Parathyroid adenoma (tissue), 2 donors: ENCODE measurements at regions not wholly inside any gene's neighbourhood (a gene's known extent, or its start where the extent isn't known, plus 50 kb on each side); places are given as distances from the start of the nearest gene placed in this dataset.

Experiments used
- H2AFZ ChIP-seq: fragments of 300-600 bp; sonication (generic); one replicate; pipeline ENCODE4 v1.7.0; 2017; ENCODE audit warnings: antibody characterized with exemption, mild to moderate bottlenecking
- H3K27ac ChIP-seq: fragments of 300-600 bp; sonication (generic); one replicate; pipeline ENCODE4 v1.7.0; 2017
- H3K27me3 ChIP-seq: fragments of 300-600 bp; sonication (generic); one replicate; pipeline ENCODE4 v1.7.0; 2017; ENCODE audit warnings: low read length; ENCODE audit not compliant: control insufficient read depth, insufficient read depth
- H3K36me3 ChIP-seq: fragments of 300-600 bp; sonication (generic); one replicate; pipeline ENCODE4 v1.7.0; 2017; ENCODE audit warnings: low read length; ENCODE audit not compliant: control insufficient read depth, insufficient read depth
- H3K4me1 ChIP-seq: fragments of 300-600 bp; sonication (generic); one replicate; pipeline ENCODE4 v1.7.0; 2017; ENCODE audit warnings: control low read depth
- H3K4me2 ChIP-seq: fragments of 300-600 bp; sonication (generic); one replicate; pipeline ENCODE4 v1.7.0; 2017; ENCODE audit warnings: low read length
- H3K4me3 ChIP-seq: fragments of 300-600 bp; sonication (generic); one replicate; pipeline ENCODE4 v1.7.0; 2017; ENCODE audit warnings: low read depth, low read length
- H3K79me2 ChIP-seq: fragments of 300-600 bp; sonication (generic); one replicate; pipeline ENCODE4 v1.7.0; 2017; ENCODE audit warnings: control low read depth
- H3K9ac ChIP-seq: fragments of 300-600 bp; sonication (generic); one replicate; pipeline ENCODE4 v1.7.0; 2017; ENCODE audit warnings: mild to moderate bottlenecking
- H3K9me3 ChIP-seq: fragments of 300-600 bp; sonication (generic); one replicate; pipeline ENCODE4 v1.7.0; 2017; ENCODE audit warnings: low read length; ENCODE audit not compliant: control insufficient read depth
- CTCF ChIP-seq: fragments of 300-600 bp; sonication (generic); IDR thresholded peaks from one replicate; pipeline ENCODE4 v1.7.0; 2017; ENCODE audit warnings: antibody characterized with exemption, mild to moderate bottlenecking
- donor health status: primary hyperparathyroidism.

GRCh38 chr18:10289951-10290637 is 164.3 kb upstream of the APCDD1 start:
- Histone ChIP-seq H3K79me2 (no peaks in the 10 kb centered on the region), H3K36me3 (peaks cover 2% of the 10 kb centered on the region), H3K27ac (no peak overlapping the region), H3K4me2 (no peak overlapping the region), H3K9ac (no peak overlapping the region), H3K27me3 (no peaks in the 10 kb centered on the region), H3K4me1 (no peaks in the 10 kb centered on the region), H3K9me3 (no peaks in the 10 kb centered on the region), H3K4me3 (no peak overlapping the region), H2AFZ (no peak overlapping the region)
- TF ChIP-seq CTCF, result no peak

GRCh38 chr18:10290638-10291235 is 163.7 kb upstream of the APCDD1 start:
- peaks cover 2% of the 10 kb centered on the region for H3K36me3 ChIP-seq
- no peaks in the 10 kb centered on the region for H3K9me3 ChIP-seq
- no peak overlapping the region for H2AFZ ChIP-seq
- H3K4me2 ChIP-seq, result no peak overlapping the region
- H3K4me1 ChIP-seq, result no peaks in the 10 kb centered on the region
- H3K9ac ChIP-seq, result no peak overlapping the region
- no peak overlapping the region for H3K4me3 ChIP-seq
- TF ChIP-seq CTCF, result no peak
- no peaks in the 10 kb centered on the region for H3K27me3 ChIP-seq
- H3K79me2 ChIP-seq, result no peaks in the 10 kb centered on the region
- H3K27ac ChIP-seq, result no peak overlapping the region

- no peaks in the 10 kb centered on the region for H3K4me1 ChIP-seq
- H3K79me2 ChIP-seq, result no peaks in the 10 kb centered on the region
- no peak overlapping the region for H3K9ac ChIP-seq
- H2AFZ ChIP-seq, result no peak overlapping the region
- H3K36me3 ChIP-seq, result peaks cover 2% of the 10 kb centered on the region
- H3K27ac ChIP-seq, result no peak overlapping the region
- no peak overlapping the region for H3K4me3 ChIP-seq
- no peaks in the 10 kb centered on the region for H3K27me3 ChIP-seq
- H3K4me2 ChIP-seq, result no peak overlapping the region
- TF ChIP-seq CTCF, result no peak
- H3K9me3 ChIP-seq, result no peaks in the 10 kb centered on the region
These were observed 162.9 kb upstream of the APCDD1 start for GRCh38 chr18:10291568-10291981.

GRCh38 chr18:10293966-10294365 is 160.5 kb upstream of the APCDD1 start:
- H3K4me1 ChIP-seq, result no peaks in the 10 kb centered on the region
- no peaks in the 10 kb centered on the region for H3K79me2 ChIP-seq
- H3K36me3 ChIP-seq, result no peaks in the 10 kb centered on the region
- H2AFZ ChIP-seq, result no peak overlapping the region
- H3K4me3 ChIP-seq, result no peak overlapping the region
- H3K9ac ChIP-seq, result no peak overlapping the region
- no peaks in the 10 kb centered on the region for H3K27me3 ChIP-seq
- H3K4me2 ChIP-seq, result no peak overlapping the region
- TF ChIP-seq CTCF, result no peak
- H3K27ac ChIP-seq, result no peak overlapping the region
- H3K9me3 ChIP-seq, result no peaks in the 10 kb centered on the region

- no peak overlapping the region for H3K9ac ChIP-seq
- no peak overlapping the region for H2AFZ ChIP-seq
- no peak for TF ChIP-seq CTCF
These were observed 158.7 kb upstream of the APCDD1 start for GRCh38 chr18:10295751-10296150.

More at GRCh38 chr18:10295751-10296150, 158.7 kb upstream of the APCDD1 start:
- Histone ChIP-seq H3K4me3 (no peak overlapping the region), H3K9me3 (no peaks in the 10 kb centered on the region), H3K27me3 (no peaks in the 10 kb centered on the region), H3K79me2 (no peaks in the 10 kb centered on the region), H3K27ac (no peak overlapping the region), H3K36me3 (no peaks in the 10 kb centered on the region), H3K4me2 (no peak overlapping the region), H3K4me1 (no peaks in the 10 kb centered on the region)
